AG08395 (cell line): ENCODE measurements at regions not wholly inside any gene's neighbourhood (a gene's known extent, or its start where the extent isn't known, plus 50 kb on each side); places are given as distances from the start of the nearest gene placed in this dataset.

ENCODE experiments used
- DNase-seq: peaks from one replicate; pipeline ENCODE4 v3.0.0; 2012; ENCODE audit warnings: mixed read lengths, low spot score

- DNase-seq = no peak
Observed at GRCh38 chr5:1975898-1976765, 93.4 kb upstream of the IRX4 start.

DNA sequence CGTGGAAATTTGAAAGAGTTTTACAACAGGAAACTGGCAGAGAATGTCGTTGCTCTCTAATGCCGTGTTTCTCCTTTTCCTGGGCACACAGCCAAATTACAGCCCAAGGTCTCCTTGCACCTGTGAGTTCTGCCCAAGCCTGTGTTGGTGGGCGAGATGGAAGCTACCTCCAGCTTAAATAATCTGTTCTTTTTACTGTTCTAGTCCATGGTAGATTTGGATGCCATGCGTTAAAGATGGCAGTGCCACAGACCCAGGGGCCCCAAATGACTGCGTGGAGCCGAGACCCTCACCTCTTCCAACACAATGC is 92.6 kb upstream of the IRX4 start:
- no peak for DNase-seq

DNA sequence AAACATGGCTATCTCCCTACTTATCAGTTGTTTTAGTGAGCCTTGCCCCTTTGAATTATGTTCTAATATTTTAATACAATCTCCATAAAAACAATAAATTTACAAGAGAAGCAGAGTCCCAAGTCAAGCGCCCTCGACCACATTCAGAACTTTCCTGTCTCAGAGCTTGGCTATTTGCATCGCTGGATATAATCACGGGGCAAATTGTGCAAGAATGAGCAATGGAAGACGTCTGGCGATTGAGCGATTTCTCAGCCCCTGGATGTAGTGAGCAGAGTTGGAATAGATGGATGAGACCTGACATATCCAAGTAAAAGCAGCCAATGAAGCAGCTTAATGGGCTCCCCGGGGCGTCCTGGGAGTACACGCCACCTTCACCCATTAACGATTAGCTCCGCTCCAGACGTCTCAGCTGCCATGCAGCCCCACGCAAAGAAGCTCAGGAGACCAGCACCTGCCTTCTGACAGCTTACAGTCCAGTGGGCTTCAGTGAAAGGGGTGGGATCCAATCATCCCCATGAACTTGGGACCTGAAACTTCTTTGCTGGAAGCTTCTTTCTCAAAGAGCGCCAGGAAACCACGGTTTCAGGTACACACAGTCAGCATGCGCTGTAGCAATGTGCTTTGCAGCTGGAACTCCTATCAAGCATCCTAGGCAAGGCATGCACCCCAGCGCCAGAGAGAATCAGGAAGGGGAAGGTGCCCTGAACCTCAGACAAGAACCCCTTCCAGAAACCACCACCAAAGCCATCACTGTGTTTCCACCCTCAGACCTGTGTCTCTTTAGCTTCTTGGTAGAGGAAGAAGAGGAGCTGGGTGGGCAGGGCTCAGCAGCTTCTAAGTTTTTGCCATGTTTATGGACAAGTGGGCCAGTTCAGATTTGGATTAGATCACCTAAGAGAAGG is 92.0 kb upstream of the IRX4 start:
- DNase-seq = no peak

- no peak for DNase-seq
Observed at GRCh38 chr5:1974081-1974480, 91.4 kb upstream of the IRX4 start.

GRCh38 chr5:1973391-1974013 is 90.8 kb upstream of the IRX4 start:
- DNase-seq = no peak

DNA sequence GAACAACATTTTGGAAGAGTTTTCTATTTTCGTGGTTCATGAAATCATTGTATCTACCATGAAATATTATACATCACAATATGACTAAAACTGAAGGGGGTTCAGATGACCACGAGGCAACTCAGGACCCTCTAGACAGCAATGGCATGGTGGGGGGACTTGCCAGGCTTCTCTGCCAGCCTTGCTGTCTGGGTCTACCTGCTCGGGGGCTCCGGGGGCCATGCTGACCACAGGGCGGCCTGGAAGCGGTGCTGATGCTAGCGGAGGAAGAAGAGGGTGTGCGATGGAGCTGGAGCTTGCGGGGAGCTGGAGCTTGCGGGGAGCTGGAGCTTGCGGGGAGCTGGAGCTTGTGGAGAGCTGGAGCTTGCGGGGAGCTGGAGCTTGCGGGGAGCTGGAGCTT is 89.2 kb upstream of the IRX4 start:
- DNase-seq = no peak

GRCh38 chr5:1967736-1968135 is 85.0 kb upstream of the IRX4 start:
- no peak for DNase-seq

DNA sequence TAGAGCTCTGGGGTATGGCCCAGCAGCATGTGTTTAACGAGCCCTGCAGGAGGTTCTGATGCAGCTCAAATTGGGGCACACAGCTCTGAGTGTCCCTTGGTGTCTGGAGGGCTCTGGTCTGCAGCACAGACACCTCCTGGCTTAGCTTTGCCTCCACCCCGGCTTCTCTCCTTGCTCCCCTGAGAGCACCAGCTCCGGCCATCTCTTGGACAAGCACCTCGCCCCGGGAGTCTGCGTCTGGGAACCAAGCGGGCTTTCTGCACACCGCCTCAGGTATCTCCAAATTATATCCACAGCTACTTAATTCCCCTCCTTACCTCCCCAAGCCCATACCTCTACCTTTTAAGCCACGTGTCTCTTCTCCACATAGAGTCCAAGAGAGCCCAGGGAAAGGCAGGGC is 83.7 kb upstream of the IRX4 start:
- no peak for DNase-seq

GRCh38 chr5:1965925-1966324 is 83.2 kb upstream of the IRX4 start:
- DNase-seq = no peak

DNA sequence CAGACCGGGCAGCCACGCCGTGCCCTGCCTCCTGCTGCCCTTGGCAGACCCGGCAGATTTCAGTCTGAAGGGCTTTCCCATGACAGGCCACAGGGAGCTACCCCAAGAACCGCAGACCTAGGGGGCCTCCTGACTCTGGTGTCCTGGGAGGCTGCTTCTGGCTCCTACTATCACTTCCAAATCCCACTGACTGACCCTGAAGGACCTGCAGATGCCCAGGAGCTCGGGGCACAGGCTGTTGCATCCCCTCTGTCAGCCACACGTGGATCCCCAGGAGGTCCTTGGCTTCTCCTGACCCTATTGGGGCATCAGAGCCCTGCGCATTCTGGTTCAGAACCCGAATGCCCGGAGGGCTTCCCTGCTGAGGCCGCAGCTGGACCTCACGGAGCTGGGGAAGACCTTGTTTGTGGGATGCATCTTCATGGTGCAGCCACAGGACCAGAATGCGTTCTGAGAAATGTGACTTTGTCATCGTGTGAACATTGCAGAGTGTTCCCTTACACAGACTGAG is 81.3 kb upstream of the IRX4 start:
- DNase-seq = no peak

DNA sequence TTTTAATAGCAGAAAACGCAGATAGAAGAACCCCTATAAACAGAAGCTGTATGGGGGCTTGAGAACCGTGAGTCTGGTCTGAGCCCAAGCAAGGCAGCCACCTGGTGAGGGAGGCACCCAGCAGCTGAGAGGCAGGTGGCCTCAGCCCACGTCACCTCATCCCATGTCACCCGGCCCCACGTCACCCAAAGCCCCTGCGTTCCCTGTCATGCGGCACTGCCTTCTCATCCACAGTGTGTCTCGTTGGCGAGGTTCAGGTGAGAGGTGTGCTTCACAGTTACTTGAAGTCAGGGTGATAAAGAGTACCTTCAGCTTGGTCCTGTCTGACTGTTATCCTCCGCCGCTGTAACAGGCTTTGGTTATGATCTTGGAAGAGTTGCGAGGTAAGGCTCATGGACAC is 80.6 kb upstream of the IRX4 start:
- DNase-seq = no peak

GRCh38 chr5:1962619-1963355 is 80.1 kb upstream of the IRX4 start:
- no peak for DNase-seq

DNA sequence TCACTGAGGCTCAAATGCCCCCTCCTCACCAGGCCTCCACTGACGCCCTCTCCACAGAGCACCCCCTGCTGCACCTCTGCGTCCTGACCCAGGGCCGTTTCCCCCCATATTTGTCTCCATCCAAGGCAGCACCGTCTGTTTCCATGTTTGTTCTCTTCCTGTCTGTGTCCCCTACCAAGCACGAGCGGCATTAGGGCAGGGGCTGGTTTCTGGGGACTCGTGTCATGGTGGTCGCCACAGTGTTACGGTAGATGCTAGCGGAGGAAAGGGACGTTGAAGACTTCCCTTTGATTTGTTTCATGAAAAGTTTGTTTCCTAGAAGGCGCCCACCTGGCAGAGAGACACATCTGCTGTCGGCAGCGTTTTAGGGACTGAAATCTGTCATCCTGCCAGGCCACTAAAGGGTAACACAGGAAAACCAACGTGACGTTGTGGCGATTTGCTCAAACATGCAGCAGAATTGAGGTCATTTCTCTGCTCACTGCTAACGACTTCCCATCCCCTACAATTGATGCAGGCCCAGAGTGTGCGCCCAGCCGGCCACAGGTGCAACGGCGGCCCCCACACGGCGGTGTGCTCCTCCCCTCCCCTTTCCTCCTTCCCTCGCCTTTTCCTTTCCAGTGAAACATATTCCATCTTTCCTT is 79.3 kb upstream of the IRX4 start:
- DNase-seq = no peak

GRCh38 chr5:1961304-1961946 is 78.7 kb upstream of the IRX4 start:
- no peak for DNase-seq

GRCh38 chr5:1960595-1961303 is 78.0 kb upstream of the IRX4 start:
- no peak for DNase-seq

GRCh38 chr5:1959725-1960581 is 77.2 kb upstream of the IRX4 start:
- no peak for DNase-seq

GRCh38 chr5:1959231-1959630 is 76.5 kb upstream of the IRX4 start:
- no peak for DNase-seq

GRCh38 chr5:1958211-1959010 is 75.7 kb upstream of the IRX4 start:
- no peak for DNase-seq
